RWPE1 (cell line): ENCODE measurements at regions not wholly inside any gene's neighbourhood (a gene's known extent, or its start where the extent isn't known, plus 50 kb on each side); places are given as distances from the start of the nearest gene placed in this dataset.

ENCODE experiments used
- CTCF ChIA-PET: fragments of 350-600 bp; sonication (Branson Sonifier 250); formaldehyde crosslinking; extraction: SDS; loops from one replicate; lab custom pipeline; 2021; lab: Yijun Ruan, JAX
- POLR2A ChIA-PET: fragments of 400-600 bp; formaldehyde crosslinking; extraction: SDS; loops from one replicate; lab custom pipeline; 2020; ENCODE audit warnings: antibody characterized with exemption; ENCODE audit not compliant: low non-redundant PET; lab: Yijun Ruan, JAX
- DNase-seq: peaks from one replicate; pipeline ENCODE4 v3.0.0; 2012; ENCODE audit warnings: low spot score
- H3K27ac ChIP-seq: fragments of 450-650 bp; 2 replicates; pipeline ENCODE4 v1.5.1; 2017
- TF ChIP-seq, protein P1 (sequence below): fragments of 450-650 bp; conservative IDR thresholded peaks from 2 replicates; pipeline ENCODE4 v1.5.1; 2017; ENCODE audit warnings: low read depth, mild to moderate bottlenecking

DNA sequence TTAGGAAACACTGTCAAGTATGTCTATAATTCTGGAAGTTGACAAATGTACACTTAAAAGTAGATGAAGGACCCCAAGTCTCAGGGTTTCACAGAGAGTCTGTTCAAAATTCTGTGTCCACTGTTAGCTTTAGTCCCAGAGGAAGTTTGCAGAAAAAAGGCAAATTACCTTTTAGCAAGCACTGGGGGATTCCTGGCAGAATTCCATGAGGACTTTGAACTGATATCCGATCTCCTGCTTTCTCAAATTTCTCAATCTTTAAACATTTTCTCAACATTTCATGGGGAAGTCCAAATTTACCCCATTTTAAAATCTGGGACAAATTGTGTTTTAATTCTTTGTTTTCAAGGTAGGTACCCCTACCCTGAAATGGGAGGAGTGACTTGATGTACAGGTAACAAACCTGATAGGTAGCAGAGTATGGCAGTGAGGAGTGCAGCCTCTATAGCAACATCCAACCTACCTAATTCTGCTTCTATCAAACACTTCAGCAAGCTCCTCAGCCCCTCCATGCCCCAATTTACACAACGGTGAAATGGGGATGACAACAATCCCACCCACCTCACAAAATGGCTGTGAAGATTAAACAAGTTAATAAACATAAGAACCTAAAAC, 344.9 kb downstream of the OMA1 start:
- no peak overlapping the region for H3K27ac ChIP-seq
- ChIA-PET CTCF (no interaction called here), POLR2A (no interaction called here)
- TF ChIP-seq, protein P1, sequence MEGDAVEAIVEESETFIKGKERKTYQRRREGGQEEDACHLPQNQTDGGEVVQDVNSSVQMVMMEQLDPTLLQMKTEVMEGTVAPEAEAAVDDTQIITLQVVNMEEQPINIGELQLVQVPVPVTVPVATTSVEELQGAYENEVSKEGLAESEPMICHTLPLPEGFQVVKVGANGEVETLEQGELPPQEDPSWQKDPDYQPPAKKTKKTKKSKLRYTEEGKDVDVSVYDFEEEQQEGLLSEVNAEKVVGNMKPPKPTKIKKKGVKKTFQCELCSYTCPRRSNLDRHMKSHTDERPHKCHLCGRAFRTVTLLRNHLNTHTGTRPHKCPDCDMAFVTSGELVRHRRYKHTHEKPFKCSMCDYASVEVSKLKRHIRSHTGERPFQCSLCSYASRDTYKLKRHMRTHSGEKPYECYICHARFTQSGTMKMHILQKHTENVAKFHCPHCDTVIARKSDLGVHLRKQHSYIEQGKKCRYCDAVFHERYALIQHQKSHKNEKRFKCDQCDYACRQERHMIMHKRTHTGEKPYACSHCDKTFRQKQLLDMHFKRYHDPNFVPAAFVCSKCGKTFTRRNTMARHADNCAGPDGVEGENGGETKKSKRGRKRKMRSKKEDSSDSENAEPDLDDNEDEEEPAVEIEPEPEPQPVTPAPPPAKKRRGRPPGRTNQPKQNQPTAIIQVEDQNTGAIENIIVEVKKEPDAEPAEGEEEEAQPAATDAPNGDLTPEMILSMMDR = no peak
- DNase-seq = no peak

DNA sequence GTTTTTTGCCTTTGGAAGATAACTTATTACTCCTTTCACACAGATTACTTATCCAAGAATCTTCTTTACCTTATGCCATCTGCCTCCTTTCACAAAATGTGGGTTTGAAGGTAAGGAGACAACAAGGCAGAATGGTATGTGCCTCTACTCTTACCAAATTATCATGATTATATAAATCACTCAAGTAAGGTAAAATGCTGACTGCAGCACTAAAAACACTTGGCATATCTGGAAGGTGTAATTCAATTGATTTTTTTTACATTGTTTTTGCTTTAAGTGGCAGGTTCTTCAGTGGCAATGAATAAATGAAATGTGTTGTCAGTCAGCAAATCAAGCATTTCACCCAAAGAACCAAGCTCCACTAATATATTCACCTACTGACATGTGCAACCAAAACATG, 346.1 kb downstream of the OMA1 start:
- POLR2A ChIA-PET = no interaction called here

DNA sequence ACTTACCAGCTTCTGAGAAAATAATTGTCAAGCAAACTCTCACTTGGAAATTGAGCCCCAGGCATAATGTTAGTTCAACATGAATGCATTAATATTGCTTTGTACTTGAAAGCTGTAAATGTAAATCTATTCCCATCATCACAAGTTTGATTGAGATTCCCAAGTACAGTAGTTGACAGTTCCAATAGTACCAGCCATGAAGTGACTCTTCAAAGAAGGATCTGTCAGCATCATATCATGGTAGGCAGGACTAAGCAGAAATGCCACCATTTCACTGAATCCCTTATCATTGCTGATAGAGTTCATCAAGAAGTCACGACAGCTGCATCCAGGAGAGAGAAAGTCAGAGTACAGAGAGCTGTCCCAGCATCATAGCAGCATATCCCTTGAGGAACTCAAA, 348.7 kb downstream of the OMA1 start:
- ChIA-PET POLR2A (no interaction called here), CTCF (no interaction called here)
- no peak for DNase-seq
- TF ChIP-seq, protein P1 = no peak
- no peak overlapping the region for H3K27ac ChIP-seq

More for the DNA sequence above, 346.1 kb downstream of the OMA1 start:
- CTCF ChIA-PET = no interaction called here
- H3K27ac ChIP-seq = no peak overlapping the region
- TF ChIP-seq, protein P1 = no peak
- no peak for DNase-seq

DNA sequence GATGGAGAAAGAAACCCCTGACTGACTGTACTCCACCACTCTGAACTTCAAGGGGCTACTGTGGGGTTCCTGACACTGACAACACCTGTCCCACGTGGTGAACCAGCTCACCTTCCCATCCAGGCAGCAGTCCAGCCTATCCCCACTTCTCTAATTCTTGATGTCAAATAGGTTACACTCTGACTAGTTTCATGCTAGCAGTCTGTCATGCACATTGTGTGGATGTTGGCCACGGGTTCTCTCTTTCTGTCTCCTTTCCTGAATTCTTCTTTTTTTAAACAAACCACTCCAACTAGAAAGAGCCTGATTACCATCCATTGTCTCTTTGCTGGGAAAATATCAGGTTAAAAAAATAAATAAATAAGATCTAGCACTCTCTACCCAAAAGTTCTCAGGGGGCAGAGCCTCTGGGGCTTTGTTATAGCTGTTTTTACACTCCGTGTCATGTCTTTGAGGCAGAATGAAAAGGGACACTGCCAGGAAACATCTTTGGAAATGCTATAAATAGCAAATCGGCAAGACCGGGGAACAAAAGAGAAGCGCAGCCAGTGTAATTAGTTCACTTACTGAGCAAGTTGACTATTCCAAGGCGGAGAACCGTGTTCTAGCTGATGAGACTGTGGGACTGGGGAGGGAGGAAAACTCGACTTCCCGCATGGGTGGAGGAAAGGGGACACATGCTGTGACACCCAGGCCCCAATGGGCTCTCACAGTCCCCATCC, 356.1 kb downstream of the OMA1 start:
- no peak for DNase-seq
- POLR2A ChIA-PET = no interaction called here
- TF ChIP-seq, protein P1 = no peak
- CTCF ChIA-PET = no interaction called here
- no peak overlapping the region for H3K27ac ChIP-seq

DNA sequence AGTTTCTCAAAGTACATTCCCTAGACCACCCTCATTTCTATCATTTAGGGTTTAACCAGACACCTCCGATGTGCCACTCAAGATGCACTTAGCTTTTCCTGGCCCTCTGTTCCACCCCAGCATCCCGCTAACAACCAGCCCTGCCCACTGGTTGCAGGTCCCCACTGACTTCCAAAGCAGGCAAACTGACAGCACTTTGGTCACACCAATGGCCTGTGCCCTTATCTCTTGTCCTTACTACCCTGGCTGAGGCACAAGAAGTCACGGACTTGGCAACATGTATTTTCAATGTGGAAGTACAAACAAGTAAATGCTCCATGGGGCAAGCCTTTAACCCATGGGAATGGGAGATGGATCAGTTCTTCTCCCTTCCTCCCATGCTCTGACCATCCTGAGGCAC, 357.1 kb downstream of the OMA1 start:
- DNase-seq = no peak
- H3K27ac ChIP-seq = no peak overlapping the region
- CTCF ChIA-PET = no interaction called here
- POLR2A ChIA-PET = no interaction called here
- TF ChIP-seq, protein P1 = no peak

DNA sequence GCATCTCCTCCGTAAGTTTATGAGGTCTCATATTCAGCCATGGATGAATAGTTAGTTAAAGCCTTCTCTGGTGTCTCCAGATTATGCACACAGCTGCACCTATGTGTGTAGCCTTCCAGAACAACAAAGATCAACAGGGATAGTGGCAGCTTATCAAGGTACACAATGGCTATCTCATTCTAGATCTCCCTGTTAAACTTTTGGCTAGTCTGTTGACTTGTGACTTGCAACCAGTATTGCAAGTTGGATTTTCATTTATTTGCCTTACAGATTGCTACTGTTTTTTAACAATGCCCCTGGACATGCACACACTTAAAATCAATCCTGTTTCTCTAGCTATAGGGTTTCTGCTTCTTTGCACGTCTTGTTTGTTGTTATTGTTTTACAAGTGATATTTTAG, 363.2 kb downstream of the OMA1 start:
- POLR2A ChIA-PET = no interaction called here
- CTCF ChIA-PET = interaction anchor here (1.0 kb wide), 1 partner anchor 40 kb away, joined by 3 read pairs; no protein-coding TSS in a partner anchor
- no peak for DNase-seq
- no peak overlapping the region for H3K27ac ChIP-seq
- TF ChIP-seq, protein P1 = no peak
